Activated B cell treated with CpG ODN at 0.5 μM for 24 hours (primary cell): ENCODE measurements at regions not wholly inside any gene's neighbourhood (a gene's known extent, or its start where the extent isn't known, plus 50 kb on each side); places are given as distances from the start of the nearest gene placed in this dataset.

Experiments
- ATAC-seq: fragments of 200-7000 bp; cut with Tn5 transposase; one replicate; pipeline ENCODE4 v1.10.0; 2021; ENCODE audit warnings: low read depth, mild to moderate bottlenecking, moderate library complexity
- CTCF ChIA-PET: fragments of 350-600 bp; sonication (Branson Sonifier 250); formaldehyde crosslinking; loops from one replicate; lab custom pipeline; 2021; ENCODE audit warnings: antibody characterized with exemption; lab: Charles Lee
- POLR2A ChIA-PET: fragments of 350-600 bp; sonication (Branson Sonifier 250); formaldehyde crosslinking; loops from one replicate; lab custom pipeline; 2021; ENCODE audit warnings: antibody characterized with exemption; lab: Charles Lee
- DNase-seq: peaks from one replicate; pipeline ENCODE4 v3.0.0; 2022
- H3K27ac Mint-ChIP-seq: one replicate; pipeline ENCODE4 v1.8.0; 2020; ENCODE audit warnings: mixed read lengths
- H3K27me3 Mint-ChIP-seq: one replicate; pipeline ENCODE4 v1.8.0; 2021; ENCODE audit warnings: mixed read lengths
- H3K36me3 Mint-ChIP-seq: one replicate; pipeline ENCODE4 v1.8.0; 2021; ENCODE audit warnings: low read depth, mixed read lengths
- H3K4me1 Mint-ChIP-seq: one replicate; pipeline ENCODE4 v1.8.0; 2021; ENCODE audit warnings: mixed read lengths
- H3K4me3 Mint-ChIP-seq: one replicate; pipeline ENCODE4 v1.8.0; 2020; ENCODE audit warnings: mild to moderate bottlenecking, mixed read lengths
- H3K9me3 Mint-ChIP-seq: one replicate; pipeline ENCODE4 v1.8.0; 2020; ENCODE audit warnings: mixed read lengths
- CTCF ChIP-seq: fragments of 200-600 bp; IDR thresholded peaks from one replicate; pipeline ENCODE4 v1.8.0; 2022; ENCODE audit warnings: antibody characterized with exemption, mild to moderate bottlenecking
- intact Hi-C: fragments of 100-400 bp; cut with micrococcal nuclease; formaldehyde crosslinking; loops from one replicate; pipeline ENCODE4 v1.15.1; 2024

- Mint-ChIP-seq H3K27me3 (no peaks in the 10 kb centered on the region), H3K27ac (no peak overlapping the region), H3K4me3 (no peak overlapping the region), H3K36me3 (no peaks in the 10 kb centered on the region), H3K9me3 (no peaks in the 10 kb centered on the region), H3K4me1 (no peaks in the 10 kb centered on the region)
- POLR2A ChIA-PET = no interaction called here
- no peak for TF ChIP-seq CTCF
- CTCF ChIA-PET = no interaction called here
- intact Hi-C loops = no loop called here
- no peak for ATAC-seq
- no peak for DNase-seq
These were observed 53.5 kb upstream of the TIPARP start for GRCh38 chr3:156620901-156621300.

- no peak for TF ChIP-seq CTCF
- no peak overlapping the region for H3K27ac Mint-ChIP-seq
- CTCF ChIA-PET = no interaction called here
- no peaks in the 10 kb centered on the region for H3K9me3 Mint-ChIP-seq
- H3K4me1 Mint-ChIP-seq = no peaks in the 10 kb centered on the region
- no peaks in the 10 kb centered on the region for H3K27me3 Mint-ChIP-seq
- H3K36me3 Mint-ChIP-seq = no peaks in the 10 kb centered on the region
- intact Hi-C loops = no loop called here
- H3K4me3 Mint-ChIP-seq = no peak overlapping the region
- DNase-seq = no peak
- POLR2A ChIA-PET = no interaction called here
- no peak for ATAC-seq
These were observed 54.1 kb upstream of the TIPARP start for GRCh38 chr3:156620260-156620659.

GRCh38 chr3:156619376-156619775 lies 55.0 kb upstream of the TIPARP start:
- Mint-ChIP-seq H3K27me3 (no peaks in the 10 kb centered on the region), H3K4me1 (no peaks in the 10 kb centered on the region), H3K27ac (no peak overlapping the region), H3K9me3 (no peaks in the 10 kb centered on the region), H3K4me3 (no peak overlapping the region), H3K36me3 (no peaks in the 10 kb centered on the region)
- intact Hi-C loops = no loop called here
- no peak for DNase-seq
- ChIA-PET CTCF (no interaction called here), POLR2A (no interaction called here)
- no peak for TF ChIP-seq CTCF
- no peak for ATAC-seq

GRCh38 chr3:156617781-156618180 lies 56.6 kb upstream of the TIPARP start:
- intact Hi-C loops = no loop called here
- H3K27me3 Mint-ChIP-seq = no peaks in the 10 kb centered on the region
- no peak for DNase-seq
- H3K9me3 Mint-ChIP-seq = no peaks in the 10 kb centered on the region
- H3K4me3 Mint-ChIP-seq = no peak overlapping the region
- H3K27ac Mint-ChIP-seq = no peak overlapping the region
- ChIA-PET CTCF (no interaction called here), POLR2A (no interaction called here)
- no peak for ATAC-seq
- H3K36me3 Mint-ChIP-seq = no peaks in the 10 kb centered on the region
- TF ChIP-seq CTCF = no peak
- H3K4me1 Mint-ChIP-seq = no peaks in the 10 kb centered on the region

GRCh38 chr3:156617145-156617544 lies 57.2 kb upstream of the TIPARP start:
- Mint-ChIP-seq H3K9me3 (no peaks in the 10 kb centered on the region), H3K4me1 (no peaks in the 10 kb centered on the region), H3K36me3 (no peaks in the 10 kb centered on the region), H3K27me3 (no peaks in the 10 kb centered on the region), H3K4me3 (no peak overlapping the region), H3K27ac (no peak overlapping the region)
- intact Hi-C loops = no loop called here
- CTCF ChIA-PET = no interaction called here
- POLR2A ChIA-PET = no interaction called here
- DNase-seq = no peak
- ATAC-seq = no peak
- no peak for TF ChIP-seq CTCF
